ENCODE measurements at regions not wholly inside any gene's neighbourhood (a gene's known extent, or its start where the extent isn't known, plus 50 kb on each side); places are given as distances from the start of the nearest gene placed in this dataset.

- H3K4me3 ChIP-seq (ENCODE audit: low read depth, low read length): no peak overlapping the region
- DNase-seq (ENCODE audit: low read depth): no peak
- TF ChIP-seq CTCF (IDR thresholded peaks at IDR 0.05; ENCODE audit: insufficient read depth, low read length): no peak
These were observed 329.2 kb upstream of the COBL start for GRCh38 chr7:51645702-51646298.

- no peak overlapping the region for H3K4me3 ChIP-seq (ENCODE audit: low read depth, low read length)
- TF ChIP-seq CTCF (IDR thresholded peaks at IDR 0.05; ENCODE audit: insufficient read depth, low read length): no peak
- no peak for DNase-seq (ENCODE audit: low read depth)
These were observed 328.6 kb upstream of the COBL start for GRCh38 chr7:51645255-51645654.

GRCh38 chr7:51644216-51644615, 327.6 kb upstream of the COBL start:
- no peak overlapping the region for H3K4me3 ChIP-seq (ENCODE audit: low read depth, low read length)
- no peak for TF ChIP-seq CTCF (IDR thresholded peaks at IDR 0.05; ENCODE audit: insufficient read depth, low read length)
- no peak for DNase-seq (ENCODE audit: low read depth)

DNA sequence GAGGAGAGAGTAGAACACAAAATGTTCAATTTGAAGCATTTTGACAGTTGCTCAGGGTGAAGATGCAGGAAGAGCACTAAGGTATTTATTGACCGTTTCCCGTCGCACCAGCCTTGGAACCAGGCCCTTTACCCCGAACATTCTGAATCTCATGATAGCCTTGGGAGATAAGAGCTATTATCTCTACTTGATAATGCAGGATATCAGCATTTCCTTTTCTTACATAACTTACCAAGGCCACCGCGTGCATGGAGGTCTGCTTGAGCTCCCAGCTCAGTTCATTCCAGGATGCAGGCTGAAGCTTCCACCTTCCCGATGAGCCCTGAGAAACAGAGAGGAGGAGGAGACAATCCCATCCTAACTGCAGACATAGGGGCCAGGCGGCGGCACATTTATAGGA, 324.2 kb upstream of the COBL start:
- TF ChIP-seq CTCF (IDR thresholded peaks at IDR 0.05; ENCODE audit: insufficient read depth, low read length): no peak
- no peak for DNase-seq (ENCODE audit: low read depth)
- no peak overlapping the region for H3K4me3 ChIP-seq (ENCODE audit: low read depth, low read length)

DNA sequence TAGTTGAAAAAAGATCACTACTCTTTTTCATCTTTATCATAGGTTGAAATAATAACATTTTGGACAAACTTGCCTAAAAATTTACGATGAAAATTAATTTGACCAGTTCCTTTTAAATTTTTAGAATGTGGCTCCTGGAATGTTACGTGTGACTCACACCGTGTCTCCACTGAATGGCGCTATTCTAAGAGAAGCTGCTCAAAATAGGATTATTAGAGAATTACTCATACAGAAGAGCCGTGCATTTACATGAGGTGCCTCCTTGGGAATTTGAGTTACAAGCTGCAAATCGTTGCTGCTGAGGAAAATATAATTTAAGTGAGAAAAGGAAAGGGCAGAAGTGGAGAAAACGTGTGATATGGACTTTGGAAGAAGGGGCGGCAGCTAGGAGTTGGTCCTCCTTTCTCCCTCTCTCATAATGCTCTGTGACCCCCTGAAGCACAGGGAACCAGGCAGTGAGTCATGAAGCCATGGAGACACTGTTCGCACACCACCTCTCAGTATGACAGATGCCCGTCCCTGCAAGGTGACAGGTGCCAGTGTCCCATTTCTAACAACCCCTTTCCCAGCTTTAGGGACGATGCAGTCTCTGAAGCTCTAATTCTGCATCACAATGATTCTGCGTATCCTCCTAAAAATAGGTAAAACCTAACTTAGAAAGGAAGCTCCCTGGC, 323.2 kb upstream of the COBL start:
- no peak overlapping the region for H3K4me3 ChIP-seq (ENCODE audit: low read depth, low read length)
- TF ChIP-seq CTCF (IDR thresholded peaks at IDR 0.05; ENCODE audit: insufficient read depth, low read length): no peak
- no peak for DNase-seq (ENCODE audit: low read depth)

DNA sequence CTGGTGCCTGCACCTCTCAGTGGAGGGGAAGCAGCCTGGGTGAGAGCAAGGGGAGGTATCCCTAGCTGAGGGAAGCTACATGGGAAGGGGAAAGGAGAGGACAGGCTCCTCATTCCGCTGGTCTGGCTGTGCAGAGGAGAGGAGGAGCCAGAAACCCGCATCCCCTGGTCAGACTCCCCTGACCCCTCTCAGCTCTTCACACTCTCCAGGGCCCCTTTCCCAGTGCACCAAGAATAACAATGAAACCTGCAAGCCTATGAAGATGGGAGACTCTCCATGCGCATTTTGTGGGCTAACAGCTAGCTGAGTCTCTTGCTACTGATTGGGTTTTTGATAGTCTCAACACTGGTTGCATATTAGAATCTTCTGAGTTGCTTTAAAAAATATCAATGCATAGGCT, 319.9 kb upstream of the COBL start:
- H3K4me3 ChIP-seq (ENCODE audit: low read depth, low read length): no peak overlapping the region

More for the DNA sequence above, 319.9 kb upstream of the COBL start:
- no peak for DNase-seq (ENCODE audit: low read depth)
- TF ChIP-seq CTCF (IDR thresholded peaks at IDR 0.05; ENCODE audit: insufficient read depth, low read length): no peak

All from fibroblast of the aortic adventitia (primary cell).